ENCODE measurements at regions not wholly inside any gene's neighbourhood (a gene's known extent, or its start where the extent isn't known, plus 50 kb on each side); places are given as distances from the start of the nearest gene placed in this dataset.

DNA sequence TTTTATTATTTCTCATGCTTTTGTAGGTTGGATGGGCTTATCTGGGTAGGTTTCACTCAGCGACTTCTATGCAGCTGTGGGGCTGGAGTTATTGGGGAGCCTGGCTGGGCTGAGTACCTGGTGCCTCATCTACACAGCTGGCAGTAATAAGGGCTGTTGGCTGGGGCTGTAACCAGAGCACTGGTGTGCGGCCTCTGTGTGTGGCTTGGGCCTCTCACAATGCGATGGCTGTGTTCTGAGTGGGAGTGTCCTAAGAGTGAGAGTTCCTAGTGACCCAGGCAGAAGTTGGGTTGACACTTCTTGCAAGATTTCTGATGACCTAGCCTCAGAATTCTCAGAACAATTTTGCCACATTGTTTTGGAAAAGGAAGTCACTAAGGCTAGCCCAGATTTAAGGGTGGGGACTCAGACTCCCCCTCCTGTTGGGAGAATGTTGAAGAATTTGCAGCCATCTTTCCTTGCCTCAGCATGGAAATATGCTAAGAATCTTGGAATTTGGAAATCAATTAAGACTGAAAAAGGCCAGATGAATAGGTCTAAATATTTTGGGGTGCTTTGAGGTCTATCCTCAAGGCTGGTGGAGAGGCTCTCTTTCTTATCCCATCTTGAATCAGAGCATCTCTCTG is 158.8 kb downstream of the SCP2D1 start:
- DNase-seq, result no peak

DNA sequence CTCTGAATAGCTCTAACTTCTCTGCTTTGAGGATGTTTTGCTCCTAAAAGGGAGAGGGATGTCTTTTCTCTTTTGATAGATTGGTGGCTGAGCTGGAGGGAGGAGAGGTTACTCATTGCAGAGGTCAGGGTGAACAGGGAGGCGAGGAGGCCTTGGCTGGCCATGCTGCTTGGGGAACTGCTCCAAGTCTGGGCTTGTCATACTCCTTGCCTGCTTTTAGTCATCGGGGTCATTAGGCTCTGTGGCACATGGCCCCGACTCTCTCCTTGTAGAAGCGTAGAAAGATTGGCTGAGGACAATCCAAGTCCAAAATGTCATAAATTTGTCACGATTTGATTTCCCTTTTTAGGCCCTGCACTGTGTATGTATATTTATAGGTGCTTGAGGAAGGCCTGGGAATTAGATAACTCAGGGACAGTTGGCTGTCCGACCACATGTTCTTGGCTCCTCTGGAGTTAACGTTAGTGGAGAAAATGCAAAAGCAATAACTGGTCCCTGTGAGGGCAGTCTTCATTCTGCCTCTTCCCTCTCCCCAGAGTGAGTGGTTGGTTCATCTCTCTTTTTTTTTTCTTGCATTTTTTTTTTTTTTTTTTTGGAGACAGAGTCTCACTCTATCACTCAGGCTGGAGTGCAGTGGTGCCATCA is 160.1 kb downstream of the SCP2D1 start:
- no peak for DNase-seq

DNA sequence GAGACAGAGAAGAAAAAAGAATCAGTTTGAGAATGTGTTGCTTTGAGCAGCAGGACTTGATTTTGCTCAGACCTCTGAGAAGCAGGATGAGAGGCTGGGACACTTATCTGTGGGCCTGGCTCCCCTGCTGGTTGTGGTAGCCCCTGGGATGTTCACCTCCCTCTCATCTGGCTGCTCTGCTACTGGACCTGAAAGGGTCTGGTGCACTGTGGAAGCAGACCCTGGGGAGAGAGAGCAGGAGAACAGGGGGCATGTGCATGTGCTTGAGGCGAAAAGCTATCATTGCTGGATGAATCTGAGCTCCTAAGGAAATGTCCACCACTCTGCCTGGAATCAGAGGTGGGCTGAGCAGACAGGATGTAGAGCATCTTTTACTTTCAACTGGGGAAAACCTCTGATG is 161.1 kb downstream of the SCP2D1 start:
- no peak for DNase-seq

DNA sequence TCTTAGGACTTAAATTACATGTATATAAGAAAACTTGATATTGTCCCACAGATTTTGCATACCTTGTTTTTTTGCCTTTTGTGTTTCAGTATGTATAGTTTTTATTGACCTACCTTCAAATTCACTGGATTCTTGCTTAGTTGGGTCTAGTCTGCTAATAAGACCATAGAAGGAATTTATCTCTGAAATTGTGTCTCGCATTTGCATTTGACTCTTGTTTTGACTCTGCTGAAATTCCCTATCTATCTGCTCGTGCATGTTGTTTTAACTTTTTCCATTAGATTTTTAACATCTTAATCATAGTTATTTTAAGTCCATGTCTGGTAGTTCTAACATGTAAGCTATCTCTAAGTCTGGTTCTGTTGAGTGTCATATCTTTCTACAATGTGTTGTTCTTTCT is 163.9 kb downstream of the SCP2D1 start:
- no peak for DNase-seq

DNA sequence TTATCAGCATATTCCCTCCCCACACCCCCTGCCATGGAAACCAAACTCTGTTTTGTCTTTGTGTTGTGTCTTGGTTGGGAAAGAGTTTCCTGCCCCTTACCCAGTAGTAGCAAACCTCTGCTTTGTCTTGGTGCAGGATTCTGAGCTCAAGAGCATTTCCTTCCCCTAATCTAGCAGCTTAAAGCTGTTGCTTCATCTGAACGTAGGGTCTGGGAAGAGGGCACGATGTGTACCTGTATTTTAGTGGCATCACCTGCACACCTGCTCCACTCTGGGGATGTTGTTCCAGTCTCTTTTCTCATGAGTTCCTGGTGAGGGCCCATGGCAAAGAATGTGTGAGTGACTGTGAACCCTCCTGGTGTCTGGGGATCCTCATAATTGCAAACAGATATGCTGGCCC is 164.7 kb downstream of the SCP2D1 start:
- DNase-seq, result no peak

DNA sequence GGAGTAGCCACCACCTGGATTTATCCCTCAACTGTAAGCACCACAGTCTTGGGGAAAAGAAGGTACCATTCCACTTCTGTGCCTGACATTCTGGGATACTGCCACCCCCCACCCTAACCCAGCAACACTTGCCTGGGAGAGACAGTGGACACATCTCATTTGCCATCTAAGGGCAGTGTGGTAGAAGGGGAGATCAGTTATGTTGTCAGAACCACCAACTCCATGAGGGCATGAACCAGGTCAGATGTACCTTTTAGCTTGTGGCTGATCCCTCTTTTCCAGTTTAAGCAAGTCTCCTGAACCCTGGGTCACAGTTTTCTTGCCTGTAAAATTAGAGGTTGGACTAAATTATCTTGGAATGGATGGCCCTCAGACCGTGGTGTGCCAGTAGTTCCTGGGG is 165.5 kb downstream of the SCP2D1 start:
- DNase-seq, result no peak

DNA sequence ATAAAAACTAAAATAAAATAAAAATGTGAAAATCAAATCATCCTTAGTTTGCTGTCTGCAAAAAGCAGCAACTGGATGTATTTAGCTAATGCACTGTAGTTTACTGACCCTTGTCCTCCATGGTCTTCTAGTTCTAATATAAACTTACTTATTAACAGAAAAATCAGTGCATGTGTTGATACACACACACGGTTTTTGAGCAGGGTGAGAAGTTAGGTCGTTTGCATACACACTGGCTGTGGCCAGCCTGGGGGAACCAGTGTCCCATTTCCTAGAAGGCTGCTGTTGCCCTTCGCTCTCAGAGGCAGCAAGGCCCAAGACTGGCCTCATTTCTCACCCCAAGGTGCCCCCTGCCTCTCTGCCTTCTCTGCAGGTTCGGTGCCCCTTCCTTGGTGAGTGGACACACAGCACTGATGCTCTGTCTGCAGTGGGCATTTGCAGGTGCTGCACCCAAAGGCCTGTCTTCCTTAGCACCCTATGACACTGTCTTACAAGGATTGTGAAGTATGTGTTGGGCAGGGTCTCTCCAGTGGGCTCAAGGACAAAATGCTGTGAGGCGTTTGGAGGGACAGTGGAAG is 168.5 kb downstream of the SCP2D1 start:
- no peak for DNase-seq

DNA sequence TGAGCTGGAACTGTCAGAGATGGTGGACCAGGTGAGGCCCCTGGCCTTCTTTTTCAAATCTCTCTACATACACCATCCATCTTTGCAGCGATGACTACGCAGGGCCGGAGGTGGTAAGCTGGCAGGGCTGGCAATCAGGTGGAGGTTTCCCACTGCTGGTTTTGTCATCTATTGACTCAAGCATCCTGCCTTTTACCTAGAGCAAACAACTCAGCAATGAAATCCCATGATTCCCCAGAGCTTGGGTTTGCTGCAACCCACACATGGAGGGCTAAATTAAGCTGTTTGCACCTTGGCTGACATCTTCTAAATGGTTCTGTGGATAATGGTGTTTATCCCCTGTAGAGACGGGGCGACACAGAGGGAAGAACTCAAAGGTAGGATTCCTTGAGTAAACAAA is 170.2 kb downstream of the SCP2D1 start:
- no peak for DNase-seq

DNA sequence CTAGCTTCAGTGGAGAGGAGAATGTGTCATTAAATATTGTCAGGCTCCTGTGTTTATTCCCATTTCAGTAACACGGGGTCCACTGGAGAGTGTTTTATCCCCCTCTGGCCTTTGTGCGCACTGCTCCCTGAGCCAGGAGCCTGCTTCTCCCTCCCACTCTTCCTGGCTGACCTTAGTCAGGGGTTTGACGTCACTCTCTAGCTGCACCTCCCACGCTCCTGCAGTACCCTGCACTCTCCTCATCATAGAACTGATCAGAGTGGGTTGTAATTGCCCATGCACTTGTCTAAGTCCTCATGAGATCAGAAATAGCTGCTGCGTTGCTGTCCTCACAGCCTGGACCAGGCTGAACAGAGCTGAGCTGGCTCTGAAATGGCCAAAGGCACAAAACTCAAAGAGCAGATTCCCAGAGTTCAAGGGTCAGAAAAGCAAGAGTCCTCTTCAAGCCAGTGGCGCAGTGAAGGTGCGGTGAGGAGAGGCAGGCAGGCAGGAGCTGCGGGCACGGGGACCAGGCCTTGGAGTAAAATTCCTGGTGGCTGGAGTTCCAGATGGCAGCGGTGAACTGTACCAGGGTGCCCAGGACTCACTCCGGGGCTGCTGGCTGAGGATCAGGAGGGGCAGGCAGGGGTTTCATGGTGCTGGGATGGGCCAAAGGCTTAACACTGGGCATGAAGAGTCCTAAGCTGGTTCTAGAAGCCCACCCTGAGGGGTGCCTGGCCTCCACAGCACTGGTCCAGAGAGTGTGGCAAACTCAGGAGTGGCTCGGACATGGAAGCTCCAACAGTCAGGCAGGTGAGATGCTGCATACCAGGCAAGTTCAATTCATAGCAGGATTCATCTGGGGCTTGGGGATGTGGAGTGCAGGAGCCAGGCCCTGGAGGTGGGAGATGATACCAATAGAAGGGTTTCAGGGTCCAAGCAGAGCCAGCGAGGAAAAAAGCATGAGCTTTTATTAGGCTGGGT is 170.9 kb downstream of the SCP2D1 start:
- no peak for DNase-seq

DNA sequence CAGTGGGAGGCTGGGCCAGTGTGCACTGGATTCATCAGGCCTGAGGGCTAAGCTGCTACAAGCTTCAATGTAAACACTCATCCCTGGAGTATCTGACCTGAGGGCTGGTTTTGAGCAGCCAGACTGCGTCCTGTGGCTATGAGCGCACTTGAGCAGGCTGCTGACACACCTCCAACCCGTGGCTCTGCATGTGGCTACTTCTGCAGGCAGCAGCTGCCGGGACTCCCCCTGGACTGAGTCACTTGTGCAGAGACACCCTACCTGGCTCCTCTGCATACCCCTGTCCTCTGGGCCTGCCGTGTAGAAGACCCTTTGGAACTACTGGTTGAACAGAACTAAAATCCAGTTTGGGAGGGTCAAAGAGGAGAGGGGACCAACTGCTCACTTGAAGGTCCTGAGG is 172.0 kb downstream of the SCP2D1 start:
- no peak for DNase-seq

DNA sequence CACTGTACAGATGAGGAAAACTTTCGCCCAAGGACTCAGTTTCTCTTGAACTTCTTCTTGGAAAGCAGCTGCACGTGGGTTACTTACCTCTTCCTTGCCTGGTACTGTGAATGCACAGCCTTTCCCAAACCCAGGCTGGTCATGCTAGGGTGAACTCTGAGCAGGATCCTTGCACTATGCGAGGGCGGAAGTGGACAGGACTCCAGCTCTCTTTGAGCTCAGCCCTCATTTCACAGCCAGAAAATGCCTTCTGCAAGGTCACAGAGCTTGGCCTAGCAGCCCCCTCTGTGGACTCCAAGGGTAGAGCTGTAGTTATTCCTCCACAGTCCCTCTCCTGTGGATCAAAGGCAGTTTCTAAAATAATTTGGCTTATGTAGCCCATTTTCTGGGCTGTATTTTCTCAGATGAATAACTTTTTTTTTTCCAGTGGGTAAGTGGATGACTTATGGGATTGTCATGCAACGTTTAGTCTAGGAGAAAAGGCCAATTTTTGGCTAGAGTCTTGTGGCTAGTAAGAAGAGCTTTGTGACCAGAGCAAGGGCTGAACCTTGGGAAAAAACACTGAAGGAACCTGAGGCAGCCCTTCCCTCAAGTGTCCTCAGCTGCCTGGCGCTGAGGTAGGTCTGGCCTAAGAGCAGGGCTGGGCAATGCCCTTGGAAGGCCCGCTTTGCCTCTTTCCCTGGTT is 172.7 kb downstream of the SCP2D1 start:
- no peak for DNase-seq

DNA sequence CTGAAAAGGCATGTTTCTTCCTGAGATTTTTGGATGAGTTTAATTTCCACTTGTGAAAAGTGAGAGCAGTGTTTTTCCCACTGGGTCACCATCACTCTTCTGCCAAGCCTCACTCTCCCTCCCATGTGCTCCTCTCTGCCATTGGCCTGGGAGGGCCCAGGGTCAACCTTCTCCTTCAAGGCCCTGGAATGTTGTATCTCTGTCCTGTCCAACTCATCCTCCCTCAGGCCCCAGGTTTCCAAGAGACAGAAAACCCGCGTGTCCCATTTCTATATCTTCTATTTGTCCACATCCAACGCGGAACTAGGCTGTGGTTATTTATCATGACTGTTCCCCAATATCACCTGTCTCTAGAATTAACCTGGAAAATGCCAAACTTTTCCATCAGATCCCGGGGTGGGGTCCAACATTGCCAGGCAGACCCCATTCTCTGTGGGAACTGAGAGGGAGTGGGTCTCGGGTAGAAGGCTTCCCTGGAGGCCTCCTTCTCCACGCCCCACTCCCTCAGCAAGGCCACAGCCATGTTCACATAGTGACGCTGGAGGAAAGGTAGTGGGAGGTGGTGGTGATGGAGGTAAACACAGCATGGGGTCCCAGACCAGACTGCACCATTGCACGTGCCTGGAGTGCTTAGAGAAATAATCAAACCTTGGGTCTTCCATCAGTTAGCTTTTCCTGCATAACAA is 173.5 kb downstream of the SCP2D1 start:
- no peak for DNase-seq

DNA sequence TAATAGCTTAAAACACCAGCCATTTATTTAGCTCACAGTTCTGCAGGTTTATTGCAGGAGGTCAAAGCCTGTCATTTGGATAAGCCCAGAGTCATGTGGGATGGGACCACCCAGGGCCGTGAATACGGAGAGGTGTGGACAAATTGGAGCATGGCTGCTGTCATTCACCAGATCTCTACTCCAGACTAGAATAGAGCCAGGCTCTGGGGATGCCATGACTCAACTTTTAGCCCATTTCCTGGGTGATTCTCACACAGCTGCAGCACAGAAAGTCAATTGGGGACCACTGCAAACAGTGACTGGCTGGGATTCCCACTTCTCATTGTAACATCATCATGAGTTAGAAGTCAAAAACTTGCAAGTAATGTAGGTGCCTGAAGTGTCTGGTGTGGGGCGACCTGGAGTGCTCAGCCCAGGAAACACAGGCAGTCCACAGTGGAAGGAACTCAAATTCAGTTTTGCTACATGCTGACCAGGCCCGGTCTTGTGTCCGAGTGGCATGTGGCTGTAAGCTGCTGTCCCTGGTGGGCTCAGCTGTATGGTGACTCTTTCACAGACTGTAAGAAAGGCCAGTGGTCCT is 174.3 kb downstream of the SCP2D1 start:
- no peak for DNase-seq

DNA sequence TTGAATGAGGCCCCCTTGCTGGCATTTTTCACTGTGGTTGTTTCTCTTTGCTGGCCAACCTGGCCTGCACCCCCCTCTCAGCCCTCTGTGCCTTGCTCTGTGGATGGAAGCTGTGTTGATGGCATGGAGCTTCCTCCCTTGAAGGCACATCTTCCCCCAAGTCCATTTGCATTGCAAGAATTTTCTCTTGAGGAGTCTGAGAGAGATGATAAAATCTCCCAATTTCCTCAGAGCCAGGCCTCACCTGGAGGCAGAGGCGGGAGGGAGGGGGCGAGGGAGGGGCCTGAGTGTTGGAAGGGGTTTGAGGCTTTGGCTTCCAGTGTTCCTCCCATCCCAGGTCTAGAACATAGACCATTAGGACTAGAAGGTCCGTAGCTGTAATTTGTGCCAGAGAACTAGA is 175.1 kb downstream of the SCP2D1 start:
- no peak for DNase-seq

DNA sequence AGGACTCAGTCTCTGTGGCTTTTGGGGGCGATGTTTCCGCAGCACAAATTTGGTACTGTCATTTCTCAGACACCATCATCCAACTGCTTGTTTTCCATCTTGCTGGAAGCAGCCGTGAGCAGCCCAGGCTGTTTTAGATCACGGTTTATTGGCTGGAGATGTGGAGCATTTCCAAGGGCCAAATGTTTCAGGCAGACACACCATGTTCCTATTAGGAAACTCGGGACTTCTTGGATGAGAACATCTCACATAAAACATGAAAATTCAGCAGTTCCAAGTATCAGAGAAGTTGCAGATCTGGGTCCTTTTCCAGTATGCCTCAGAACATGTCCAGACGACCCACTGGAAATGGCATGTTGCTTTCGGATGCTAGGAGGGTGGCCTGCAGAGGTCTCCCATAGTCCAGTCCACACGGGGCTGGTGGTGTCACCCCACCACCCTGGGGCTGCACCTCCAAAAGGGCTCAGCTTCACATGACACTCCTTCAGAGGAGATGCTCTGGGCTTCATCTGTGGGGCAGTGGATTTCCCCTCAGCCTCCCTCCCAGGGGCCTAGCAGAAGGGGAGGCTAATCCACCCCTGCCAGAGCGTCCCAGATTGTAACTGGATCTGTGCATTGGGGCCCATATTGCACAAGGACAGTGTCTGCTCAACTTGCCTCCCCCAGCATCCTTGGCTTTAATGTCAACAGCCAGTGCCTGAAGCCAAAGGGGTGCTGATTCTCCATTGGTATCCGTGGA is 176.3 kb downstream of the SCP2D1 start:
- DNase-seq, result no peak

DNA sequence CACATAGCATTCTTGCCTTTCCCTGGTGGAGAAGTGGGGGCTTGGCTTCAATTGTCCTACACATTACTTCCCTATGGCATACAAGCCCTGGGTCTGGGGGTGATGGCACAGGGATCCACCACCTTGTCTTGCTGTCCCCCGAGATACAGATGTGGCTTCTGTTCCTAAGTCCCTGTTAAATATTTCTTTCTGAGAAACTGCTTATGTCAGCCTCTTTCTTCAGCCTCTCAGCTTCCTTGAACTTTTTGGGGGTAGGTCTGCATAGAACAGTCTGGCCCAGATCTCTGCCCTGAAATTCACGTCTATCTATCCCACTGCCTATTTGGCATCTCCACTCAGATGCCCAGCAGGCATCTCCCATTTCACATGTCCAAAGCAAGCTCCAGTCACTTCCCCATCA is 177.4 kb downstream of the SCP2D1 start:
- DNase-seq, result no peak

DNA sequence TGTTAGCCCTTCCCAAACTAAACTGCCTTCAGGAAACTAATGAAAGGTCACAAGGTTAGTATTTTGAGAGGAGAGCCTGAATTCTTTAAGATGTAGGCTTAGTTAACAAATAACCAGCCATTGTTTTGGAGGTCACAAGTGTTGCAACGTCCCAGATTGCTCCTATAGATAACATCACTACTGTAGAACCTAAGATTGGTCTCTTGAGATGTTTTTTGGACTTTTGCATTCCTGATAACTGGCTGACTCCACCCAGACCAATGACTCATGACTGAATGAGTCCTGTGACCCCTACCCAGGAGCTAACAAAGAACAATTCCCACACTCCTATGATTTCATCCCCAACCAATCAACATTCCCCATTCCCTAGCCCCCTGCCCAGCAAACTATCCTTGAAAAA is 178.8 kb downstream of the SCP2D1 start:
- DNase-seq, result no peak

DNA sequence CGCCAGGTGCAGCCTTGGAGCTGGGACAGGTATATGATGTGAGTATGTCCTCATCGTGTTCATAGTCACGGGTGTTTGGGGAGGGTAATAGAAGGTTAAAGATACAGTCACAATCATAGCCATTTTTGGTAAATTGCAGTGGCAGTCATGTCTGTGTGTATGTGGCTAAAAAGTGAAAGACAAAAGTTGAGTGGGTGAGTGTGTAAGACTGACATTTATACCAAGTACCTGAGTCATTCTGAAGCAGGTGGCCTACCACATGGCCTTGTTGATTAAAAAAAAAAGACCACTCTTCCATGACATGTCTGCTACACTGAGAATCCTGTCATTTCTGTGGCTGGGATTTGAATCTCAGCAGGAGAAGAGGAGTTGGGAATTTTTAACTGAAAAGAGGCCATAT is 181.9 kb downstream of the SCP2D1 start:
- no peak for DNase-seq

DNA sequence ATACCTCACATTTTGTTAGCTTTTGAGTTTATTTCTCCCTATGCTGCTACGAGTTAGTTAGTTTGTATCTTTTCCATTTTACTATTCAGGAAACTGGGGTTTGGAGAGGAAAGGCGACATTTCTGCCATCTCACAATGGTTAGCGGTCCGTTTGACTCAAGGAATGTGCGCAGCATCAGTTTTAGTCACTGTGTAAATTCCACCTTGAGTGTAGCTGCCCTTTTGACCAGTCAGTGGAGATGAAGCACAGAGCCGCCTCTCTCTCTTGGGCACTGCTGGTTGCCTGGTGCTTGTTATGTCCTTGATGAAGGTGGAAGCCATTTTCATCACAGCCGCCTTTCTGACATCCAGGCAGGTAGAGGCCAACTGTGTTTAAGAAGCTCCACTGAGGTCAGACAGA is 185.5 kb downstream of the SCP2D1 start:
- DNase-seq, result no peak

DNA sequence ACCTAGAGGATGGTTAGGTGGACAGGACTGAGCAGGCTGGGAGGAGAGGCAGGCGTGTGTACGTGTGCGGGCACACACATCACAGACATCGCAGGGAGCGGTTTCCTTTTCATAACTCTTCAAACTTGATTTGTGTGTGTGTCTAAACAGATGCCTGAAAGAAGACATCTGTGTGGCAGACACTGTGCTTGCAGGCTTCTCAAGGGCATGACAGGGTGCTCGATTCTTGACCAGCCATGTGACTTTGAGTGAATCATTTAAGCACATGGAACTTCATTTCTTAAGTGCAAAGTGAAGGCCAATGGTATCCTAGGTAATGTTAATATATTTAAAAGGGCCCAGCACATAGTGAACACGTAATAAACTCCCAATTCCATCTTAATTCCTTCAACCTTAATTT is 186.5 kb downstream of the SCP2D1 start:
- DNase-seq, result no peak

DNA sequence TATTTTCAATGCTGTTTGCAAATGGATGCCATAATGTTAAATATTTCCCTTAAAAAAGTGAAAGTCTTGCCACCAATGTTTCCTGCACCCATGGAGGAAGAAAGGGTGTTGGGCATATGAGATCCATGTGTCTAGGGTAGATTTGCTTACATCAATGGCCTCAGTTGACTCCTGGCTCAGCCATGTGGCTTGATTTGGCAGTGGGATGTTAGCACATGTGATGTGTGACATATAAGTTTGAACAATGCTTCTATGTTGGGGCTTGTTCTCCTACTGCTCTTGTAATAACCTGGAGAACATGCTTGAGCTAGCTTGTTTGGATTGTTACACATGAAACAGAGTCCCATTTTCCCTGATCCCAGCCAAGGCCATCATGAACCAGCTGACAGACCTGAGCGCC is 187.6 kb downstream of the SCP2D1 start:
- no peak for DNase-seq
